Retinal pigment epithelial cell (primary cell): ENCODE measurements at regions not wholly inside any gene's neighbourhood (a gene's known extent, or its start where the extent isn't known, plus 50 kb on each side); places are given as distances from the start of the nearest gene placed in this dataset.
"Not testable (repeated sequence)": the region's sequence is repeated elsewhere in the genome, so short reads cannot be mapped to it uniquely, and the experiment has no call there.

Source experiments
- DNase-seq: peaks from one replicate; pipeline ENCODE4 v3.0.0-alpha.2; 2010; ENCODE audit warnings: low read depth
- H3K4me3 ChIP-seq: 2 replicates; pipeline ENCODE4 v1.5.1; 2011; ENCODE audit warnings: mild to moderate bottlenecking, low read length, control low read depth, moderate library complexity
- TF ChIP-seq, protein P1 (sequence below): conservative IDR thresholded peaks from 2 replicates; pipeline ENCODE4 v1.5.1; 2011; ENCODE audit warnings: low read depth, low read length, control low read depth, inconsistent platforms

DNA sequence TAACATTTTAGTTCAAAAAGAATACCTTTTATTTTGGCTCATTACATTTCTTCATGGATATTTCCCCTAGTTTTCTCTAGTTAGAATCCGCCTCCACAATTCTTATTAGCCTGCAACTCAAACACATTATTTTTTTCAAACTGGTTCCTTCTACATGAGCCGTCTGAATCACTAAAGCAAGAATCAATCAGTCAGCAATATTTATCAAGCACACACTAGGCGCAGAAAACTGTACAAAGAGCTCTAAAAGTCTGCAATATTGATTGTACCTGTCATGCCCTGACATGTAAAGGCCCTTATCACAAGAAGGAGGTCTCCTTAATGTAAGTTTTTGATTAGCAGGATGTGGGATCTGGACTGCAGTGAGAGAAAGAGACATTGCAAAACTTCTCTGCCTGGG, 94.8 kb upstream of the CENPE start:
- no peak for DNase-seq
- TF ChIP-seq, protein P1, sequence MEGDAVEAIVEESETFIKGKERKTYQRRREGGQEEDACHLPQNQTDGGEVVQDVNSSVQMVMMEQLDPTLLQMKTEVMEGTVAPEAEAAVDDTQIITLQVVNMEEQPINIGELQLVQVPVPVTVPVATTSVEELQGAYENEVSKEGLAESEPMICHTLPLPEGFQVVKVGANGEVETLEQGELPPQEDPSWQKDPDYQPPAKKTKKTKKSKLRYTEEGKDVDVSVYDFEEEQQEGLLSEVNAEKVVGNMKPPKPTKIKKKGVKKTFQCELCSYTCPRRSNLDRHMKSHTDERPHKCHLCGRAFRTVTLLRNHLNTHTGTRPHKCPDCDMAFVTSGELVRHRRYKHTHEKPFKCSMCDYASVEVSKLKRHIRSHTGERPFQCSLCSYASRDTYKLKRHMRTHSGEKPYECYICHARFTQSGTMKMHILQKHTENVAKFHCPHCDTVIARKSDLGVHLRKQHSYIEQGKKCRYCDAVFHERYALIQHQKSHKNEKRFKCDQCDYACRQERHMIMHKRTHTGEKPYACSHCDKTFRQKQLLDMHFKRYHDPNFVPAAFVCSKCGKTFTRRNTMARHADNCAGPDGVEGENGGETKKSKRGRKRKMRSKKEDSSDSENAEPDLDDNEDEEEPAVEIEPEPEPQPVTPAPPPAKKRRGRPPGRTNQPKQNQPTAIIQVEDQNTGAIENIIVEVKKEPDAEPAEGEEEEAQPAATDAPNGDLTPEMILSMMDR = no peak
- no peak overlapping the region for H3K4me3 ChIP-seq

DNA sequence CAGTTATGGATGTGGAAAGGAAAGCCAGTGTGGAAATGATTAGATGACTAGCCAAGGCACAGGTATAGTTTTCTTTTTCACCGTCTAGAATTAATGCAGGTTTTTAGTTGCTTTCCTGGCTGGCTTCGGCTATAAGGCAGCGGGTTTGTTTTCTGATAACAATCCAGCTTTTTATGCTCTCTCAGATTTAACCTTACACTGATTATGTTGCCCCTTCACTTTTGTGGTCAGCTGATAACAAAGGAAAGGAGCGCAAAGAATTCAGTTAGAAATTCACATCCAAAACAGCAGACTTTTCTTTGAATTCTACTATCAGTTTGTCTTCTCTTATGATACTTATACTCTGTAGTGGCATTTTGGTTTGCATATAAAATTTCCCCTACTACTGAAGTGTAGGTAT, 94.2 kb upstream of the CENPE start:
- TF ChIP-seq, protein P1 = no peak
- DNase-seq = no peak
- H3K4me3 ChIP-seq = no peak overlapping the region

DNA sequence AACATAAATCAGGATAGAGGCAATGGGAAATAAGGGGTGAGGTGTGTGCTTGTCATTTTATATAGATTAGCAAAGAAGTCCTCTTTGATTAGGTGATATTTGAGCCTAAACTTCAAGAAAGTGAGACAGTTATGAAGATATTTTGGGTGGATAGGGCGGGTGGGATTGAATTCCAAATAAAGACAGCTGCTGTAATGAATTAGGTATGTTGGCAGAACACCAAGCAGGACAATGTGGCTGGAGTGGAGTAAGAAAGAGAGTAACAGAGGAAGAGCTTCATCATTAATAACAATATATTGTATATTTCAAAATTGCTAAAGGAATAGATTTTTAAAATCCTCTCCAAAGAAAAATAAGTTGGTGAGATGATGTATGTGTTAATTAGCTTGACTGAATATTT, 91.0 kb upstream of the CENPE start:
- TF ChIP-seq, protein P1 = no peak
- no peak overlapping the region for H3K4me3 ChIP-seq
- DNase-seq = no peak

DNA sequence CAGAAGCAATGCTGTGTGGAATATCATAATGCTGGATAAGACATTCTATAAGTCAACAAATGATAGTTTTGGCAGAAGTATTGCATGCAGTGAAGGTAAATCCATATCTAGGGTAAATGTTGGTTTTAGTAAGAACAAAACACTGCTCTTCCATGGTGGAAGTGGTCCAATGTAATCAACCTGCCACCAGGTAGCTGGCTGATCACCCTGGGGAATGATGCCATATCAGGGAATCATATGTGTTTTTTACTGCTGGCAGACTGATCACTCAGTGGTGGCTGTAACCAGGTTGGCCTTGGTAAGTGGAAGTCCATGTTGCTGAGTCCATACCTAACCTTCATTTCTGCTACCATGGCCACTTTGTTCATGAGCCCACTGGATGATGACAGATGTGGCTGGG, 74.0 kb upstream of the CENPE start:
- TF ChIP-seq, protein P1 = no peak
- DNase-seq = no peak
- no peak overlapping the region for H3K4me3 ChIP-seq

DNA sequence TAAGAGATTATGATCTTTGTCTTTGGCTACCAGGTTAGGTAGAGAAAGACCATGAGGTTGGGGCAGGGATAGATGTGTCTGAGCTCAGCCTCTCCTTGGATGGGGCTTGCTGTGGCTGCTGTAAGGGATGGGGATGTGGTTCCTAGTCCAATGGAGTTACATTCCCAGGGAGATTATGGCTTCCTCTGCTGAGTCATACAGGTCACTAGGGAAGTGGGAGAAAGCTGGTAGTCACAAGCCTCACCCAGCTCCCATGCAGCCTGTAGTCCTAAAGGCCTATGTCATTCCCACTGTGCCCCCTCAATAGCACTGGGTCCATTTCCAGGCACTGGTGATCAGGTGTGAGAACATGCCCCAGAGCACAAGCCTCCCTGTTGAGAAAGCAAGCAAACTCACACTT, 70.6 kb upstream of the CENPE start:
- no peak overlapping the region for H3K4me3 ChIP-seq
- peak; percentile 70 for DNase-seq
- TF ChIP-seq, protein P1 = no peak

DNA sequence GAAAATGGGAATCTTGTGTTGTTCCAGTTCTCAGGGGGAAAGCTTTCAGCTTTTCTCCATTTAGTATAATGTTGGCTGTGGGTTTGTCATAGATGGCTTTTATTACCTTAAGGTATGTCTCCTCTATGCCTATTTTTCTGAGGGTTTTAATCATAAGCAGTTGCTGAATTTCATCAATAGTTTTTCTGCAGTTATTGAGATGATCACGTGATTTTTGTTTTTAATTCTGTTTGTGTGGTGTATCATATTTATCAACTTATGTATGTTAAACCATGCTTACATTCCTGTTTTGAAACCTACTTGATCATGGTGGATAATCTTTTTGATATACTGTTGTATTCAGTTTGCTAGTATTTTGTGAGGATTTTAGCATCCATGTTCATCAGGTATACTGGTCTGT, 66.8 kb upstream of the CENPE start:
- no peak overlapping the region for H3K4me3 ChIP-seq
- DNase-seq = no peak
- TF ChIP-seq, protein P1 = no peak

DNA sequence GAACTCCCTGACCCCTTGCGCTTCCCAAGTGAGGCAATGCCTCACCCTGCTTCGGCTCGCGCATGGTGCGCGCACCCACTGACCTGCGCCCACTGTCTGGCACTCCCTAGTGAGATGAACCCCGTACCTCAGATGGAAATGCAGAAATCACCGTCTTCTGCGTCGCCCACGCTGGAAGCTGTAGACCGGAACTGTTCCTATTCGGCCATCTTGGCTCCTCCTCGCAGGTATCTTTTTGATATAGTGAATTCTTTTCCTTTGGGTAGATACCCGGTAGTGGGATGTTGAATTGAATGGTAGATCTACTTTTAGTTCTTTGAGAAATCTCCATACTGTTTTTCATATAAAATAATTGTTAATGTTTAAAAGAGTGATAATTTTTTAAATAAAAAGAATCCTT, 57.9 kb upstream of the CENPE start:
- not testable (repeated sequence) for DNase-seq, H3K4me3 ChIP-seq
